Neural cell (in vitro differentiated cells): ENCODE measurements at regions not wholly inside any gene's neighbourhood (a gene's known extent, or its start where the extent isn't known, plus 50 kb on each side); places are given as distances from the start of the nearest gene placed in this dataset.
"Not testable (repeated sequence)": the region's sequence is repeated elsewhere in the genome, so short reads cannot be mapped to it uniquely, and the experiment has no call there.

Source experiments
- H2AFZ ChIP-seq: fragments of 200-600, 300-800 bp; sonication (generic), shearing (Covaris generic); 2 replicates; pipeline ENCODE4 v1.6.0; 2014; ENCODE audit warnings: low read depth, mild to moderate bottlenecking, antibody characterized with exemption, low read length, moderate library complexity
- H3F3A ChIP-seq: fragments of 200-600 bp; shearing (Covaris generic); 2 replicates; pipeline ENCODE4 v1.6.1; 2016; ENCODE audit warnings: mild to moderate bottlenecking, moderate library complexity, mixed read lengths, antibody characterized with exemption, low read length; ENCODE audit not compliant: insufficient read depth, poor library complexity, severe bottlenecking
- H3K27ac ChIP-seq: fragments of 200-600, 300-800 bp; sonication (generic), shearing (Covaris generic); 2 replicates; pipeline ENCODE4 v1.5.1; 2014; ENCODE audit warnings: mild to moderate bottlenecking, low read length, moderate library complexity
- H3K27me3 ChIP-seq: fragments of 300-800, 200-600 bp; sonication (generic), shearing (Covaris generic); 2 replicates; pipeline ENCODE4 v1.6.0; 2014; ENCODE audit warnings: mild to moderate bottlenecking, low read depth, low read length, moderate library complexity; ENCODE audit not compliant: insufficient read depth
- H3K36me3 ChIP-seq: fragments of 300-800, 200-600 bp; sonication (generic), shearing (Covaris generic); 2 replicates; pipeline ENCODE4 v1.5.1; 2014; ENCODE audit warnings: mild to moderate bottlenecking, antibody characterized with exemption, low read length, moderate library complexity; ENCODE audit not compliant: insufficient read depth
- H3K4me2 ChIP-seq: fragments of 300-800, 200-600 bp; sonication (generic), shearing (Covaris generic); 2 replicates; pipeline ENCODE4 v1.6.0; 2014; ENCODE audit warnings: mild to moderate bottlenecking, low read length
- H3K4me3 ChIP-seq: fragments of 300-800, 200-600 bp; sonication (generic), shearing (Covaris generic); 2 replicates; pipeline ENCODE4 v1.5.1; 2014; ENCODE audit warnings: mild to moderate bottlenecking, low read length, moderate library complexity
- H3K79me2 ChIP-seq: fragments of 200-600 bp; shearing (Covaris generic); replicated peaks from 2 replicates; pipeline ENCODE4 v1.6.0; 2014; ENCODE audit warnings: mild to moderate bottlenecking, low read length, moderate library complexity; ENCODE audit not compliant: insufficient read depth
- H3K9ac ChIP-seq: fragments of 300-800, 200-600 bp; sonication (generic), shearing (Covaris generic); 2 replicates; pipeline ENCODE4 v1.6.1; 2016; ENCODE audit warnings: mild to moderate bottlenecking, low read length, mixed read lengths
- H3K9me2 ChIP-seq: fragments of 200-600 bp; shearing (Covaris generic); 2 replicates; pipeline ENCODE4 v1.6.1; 2016; ENCODE audit warnings: mild to moderate bottlenecking, low read length, mixed read lengths; ENCODE audit not compliant: insufficient read depth
- H3K9me3 ChIP-seq: fragments of 200-600, 300-800 bp; sonication (generic), shearing (Covaris generic); 2 replicates; pipeline ENCODE4 v1.6.1; 2016; ENCODE audit warnings: mild to moderate bottlenecking, mixed run types, low read length, moderate library complexity, mixed read lengths
- H4K20me1 ChIP-seq: fragments of 200-600 bp; shearing (Covaris generic); 2 replicates; pipeline ENCODE4 v1.6.1; 2016; ENCODE audit warnings: mild to moderate bottlenecking, mixed run types; ENCODE audit not compliant: insufficient read depth
- EP300 ChIP-seq: fragments of 450-650 bp; conservative IDR thresholded peaks from 2 replicates; pipeline ENCODE4 v1.6.1; 2014; ENCODE audit warnings: antibody characterized with exemption, mild to moderate bottlenecking, moderate library complexity; ENCODE audit not compliant: poor library complexity, severe bottlenecking
- EZH2 ChIP-seq: fragments of 200-600, 300-800 bp; shearing (Covaris generic), sonication (generic); IDR thresholded peaks from 2 replicates; pipeline ENCODE4 v1.6.1; 2014; ENCODE audit warnings: antibody characterized with exemption, low read length, borderline replicate concordance, mild to moderate bottlenecking; ENCODE audit not compliant: insufficient read depth, poor library complexity, severe bottlenecking
- MXI1 ChIP-seq: fragments of 450-650 bp; conservative IDR thresholded peaks from 2 replicates; pipeline ENCODE4 v1.6.1; 2014; ENCODE audit warnings: antibody characterized with exemption, mild to moderate bottlenecking; ENCODE audit not compliant: poor library complexity, severe bottlenecking
- POLR2AphosphoS5 ChIP-seq: IDR thresholded peaks from 2 replicates; pipeline ENCODE4 v1.6.1; 2012
- RAD21 ChIP-seq: fragments of 450-650 bp; conservative IDR thresholded peaks from 2 replicates; pipeline ENCODE4 v1.6.1; 2014; ENCODE audit warnings: antibody characterized with exemption, mild to moderate bottlenecking, moderate library complexity
- SMC3 ChIP-seq: fragments of 450-650 bp; conservative IDR thresholded peaks from 2 replicates; pipeline ENCODE4 v1.6.1; 2014; ENCODE audit warnings: antibody characterized with exemption, mild to moderate bottlenecking, moderate library complexity; ENCODE audit not compliant: poor library complexity
- TAF1 ChIP-seq: IDR thresholded peaks from 2 replicates; pipeline ENCODE4 v1.6.1; 2012; ENCODE audit warnings: low read depth
- TF ChIP-seq, protein P1 (sequence below): IDR thresholded peaks from 2 replicates; pipeline ENCODE4 v1.6.1; 2012; ENCODE audit warnings: borderline replicate concordance
- TF ChIP-seq, protein P2 (sequence below): fragments of 450-650 bp; IDR thresholded peaks from 2 replicates; pipeline ENCODE4 v1.5.1; 2014; ENCODE audit warnings: antibody characterized with exemption, mild to moderate bottlenecking, moderate library complexity; ENCODE audit not compliant: poor library complexity, severe bottlenecking

DNA sequence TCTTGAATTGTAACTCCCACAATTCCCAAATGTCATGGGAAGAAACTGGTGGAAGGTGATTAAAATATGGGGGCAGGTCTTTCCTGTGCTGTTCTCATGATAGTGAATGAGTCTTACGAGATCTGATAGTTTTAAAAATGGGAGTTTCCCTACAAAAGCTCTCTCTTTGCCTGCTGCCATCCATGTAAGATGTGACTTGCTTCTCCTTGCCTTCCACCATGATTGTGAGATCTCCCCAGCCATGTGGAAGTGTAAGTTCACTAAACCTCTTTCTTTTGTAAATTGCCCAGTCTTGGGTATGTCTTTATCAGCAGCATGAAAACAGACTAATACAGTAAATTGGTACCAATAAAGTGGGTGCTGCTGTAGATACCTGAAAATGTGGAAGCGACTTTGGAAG lies 245.0 kb downstream of the PTGER3 start:
- not testable (repeated sequence) for H3K27me3 ChIP-seq, H2AFZ ChIP-seq, H3F3A ChIP-seq, H4K20me1 ChIP-seq, H3K27ac ChIP-seq, H3K4me2 ChIP-seq, H3K9me3 ChIP-seq, H3K9me2 ChIP-seq, H3K79me2 ChIP-seq, H3K36me3 ChIP-seq, H3K4me3 ChIP-seq, H3K9ac ChIP-seq

DNA sequence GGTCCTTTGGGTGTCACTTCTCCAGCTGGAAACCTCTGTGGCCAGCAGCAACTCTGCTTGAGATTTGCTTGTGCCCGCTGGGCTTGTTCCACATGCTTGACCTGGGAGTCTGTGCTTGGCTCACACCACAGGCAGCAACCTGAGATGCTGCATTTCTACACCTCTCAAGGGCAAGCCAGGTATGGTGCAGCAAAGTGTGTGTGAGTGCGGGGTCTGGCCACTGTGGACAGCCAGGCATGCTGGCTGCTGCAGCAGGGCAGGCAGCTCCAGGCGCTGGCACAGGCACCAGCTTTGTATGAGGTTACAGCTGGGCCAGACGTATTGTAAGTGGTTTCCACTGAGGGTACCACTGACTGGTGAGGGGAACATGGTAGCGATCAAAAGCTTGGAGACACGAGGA lies 242.0 kb downstream of the PTGER3 start:
- Histone ChIP-seq H2AFZ (no peak overlapping the region), H3K9me3 (peaks cover 3% of the 10 kb centered on the region), H3F3A (no peaks in the 10 kb centered on the region), H3K9me2 (no peaks in the 10 kb centered on the region), H3K36me3 (no peaks in the 10 kb centered on the region), H3K79me2 (no peaks in the 10 kb centered on the region), H3K27ac (no peak overlapping the region), H3K27me3 (no peaks in the 10 kb centered on the region), H3K4me2 (no peak overlapping the region), H3K9ac (no peak overlapping the region), H3K4me3 (no peak overlapping the region), H4K20me1 (no peaks in the 10 kb centered on the region)
- TF ChIP-seq TAF1, result no peak
- no peak for TF ChIP-seq RAD21
- no peak for TF ChIP-seq POLR2AphosphoS5
- TF ChIP-seq EZH2, result no peak
- TF ChIP-seq MXI1, result no peak
- TF ChIP-seq, protein P1, sequence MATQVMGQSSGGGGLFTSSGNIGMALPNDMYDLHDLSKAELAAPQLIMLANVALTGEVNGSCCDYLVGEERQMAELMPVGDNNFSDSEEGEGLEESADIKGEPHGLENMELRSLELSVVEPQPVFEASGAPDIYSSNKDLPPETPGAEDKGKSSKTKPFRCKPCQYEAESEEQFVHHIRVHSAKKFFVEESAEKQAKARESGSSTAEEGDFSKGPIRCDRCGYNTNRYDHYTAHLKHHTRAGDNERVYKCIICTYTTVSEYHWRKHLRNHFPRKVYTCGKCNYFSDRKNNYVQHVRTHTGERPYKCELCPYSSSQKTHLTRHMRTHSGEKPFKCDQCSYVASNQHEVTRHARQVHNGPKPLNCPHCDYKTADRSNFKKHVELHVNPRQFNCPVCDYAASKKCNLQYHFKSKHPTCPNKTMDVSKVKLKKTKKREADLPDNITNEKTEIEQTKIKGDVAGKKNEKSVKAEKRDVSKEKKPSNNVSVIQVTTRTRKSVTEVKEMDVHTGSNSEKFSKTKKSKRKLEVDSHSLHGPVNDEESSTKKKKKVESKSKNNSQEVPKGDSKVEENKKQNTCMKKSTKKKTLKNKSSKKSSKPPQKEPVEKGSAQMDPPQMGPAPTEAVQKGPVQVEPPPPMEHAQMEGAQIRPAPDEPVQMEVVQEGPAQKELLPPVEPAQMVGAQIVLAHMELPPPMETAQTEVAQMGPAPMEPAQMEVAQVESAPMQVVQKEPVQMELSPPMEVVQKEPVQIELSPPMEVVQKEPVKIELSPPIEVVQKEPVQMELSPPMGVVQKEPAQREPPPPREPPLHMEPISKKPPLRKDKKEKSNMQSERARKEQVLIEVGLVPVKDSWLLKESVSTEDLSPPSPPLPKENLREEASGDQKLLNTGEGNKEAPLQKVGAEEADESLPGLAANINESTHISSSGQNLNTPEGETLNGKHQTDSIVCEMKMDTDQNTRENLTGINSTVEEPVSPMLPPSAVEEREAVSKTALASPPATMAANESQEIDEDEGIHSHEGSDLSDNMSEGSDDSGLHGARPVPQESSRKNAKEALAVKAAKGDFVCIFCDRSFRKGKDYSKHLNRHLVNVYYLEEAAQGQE, result no peak
- no peak for TF ChIP-seq SMC3

DNA sequence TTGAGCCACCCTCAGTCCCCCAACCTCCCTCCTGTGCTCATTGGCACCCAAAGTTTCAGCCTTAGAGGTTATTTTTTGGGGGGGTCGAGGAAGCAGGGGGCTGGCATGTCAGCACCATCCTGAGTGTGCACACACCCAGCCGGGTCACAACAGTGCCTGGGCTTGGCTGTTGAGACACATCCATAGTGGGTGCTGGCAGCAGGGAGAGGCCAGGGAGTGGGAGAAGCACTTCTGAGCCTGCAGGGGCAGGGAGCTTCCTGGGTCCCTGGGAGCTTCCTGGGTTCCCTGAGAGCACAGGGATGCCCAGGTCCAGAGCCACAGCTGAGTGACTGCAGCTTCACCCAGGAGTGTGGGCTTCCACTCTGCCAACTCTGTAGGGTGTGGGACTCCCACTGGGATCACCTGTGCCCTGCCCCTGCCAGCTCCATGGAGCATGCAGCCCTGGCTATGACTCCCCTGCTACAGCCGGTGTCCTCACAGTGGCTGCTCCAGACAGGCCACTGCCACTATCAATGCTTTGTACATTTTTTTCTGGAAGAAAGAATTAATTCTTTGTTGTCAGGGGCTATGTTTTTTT lies 240.4 kb downstream of the PTGER3 start:
- H3K4me3 ChIP-seq, result no peak overlapping the region
- no peaks in the 10 kb centered on the region for H3K9me3 ChIP-seq
- no peaks in the 10 kb centered on the region for H3K79me2 ChIP-seq
- H3K9ac ChIP-seq, result no peak overlapping the region
- H3K36me3 ChIP-seq, result no peaks in the 10 kb centered on the region
- no peaks in the 10 kb centered on the region for H4K20me1 ChIP-seq
- H3K27me3 ChIP-seq, result no peaks in the 10 kb centered on the region
- no peak overlapping the region for H3K4me2 ChIP-seq
- H3F3A ChIP-seq, result no peaks in the 10 kb centered on the region
- TF ChIP-seq EP300 (no peak), MXI1 (no peak), SMC3 (no peak), EZH2 (no peak)
- TF ChIP-seq, protein P2, sequence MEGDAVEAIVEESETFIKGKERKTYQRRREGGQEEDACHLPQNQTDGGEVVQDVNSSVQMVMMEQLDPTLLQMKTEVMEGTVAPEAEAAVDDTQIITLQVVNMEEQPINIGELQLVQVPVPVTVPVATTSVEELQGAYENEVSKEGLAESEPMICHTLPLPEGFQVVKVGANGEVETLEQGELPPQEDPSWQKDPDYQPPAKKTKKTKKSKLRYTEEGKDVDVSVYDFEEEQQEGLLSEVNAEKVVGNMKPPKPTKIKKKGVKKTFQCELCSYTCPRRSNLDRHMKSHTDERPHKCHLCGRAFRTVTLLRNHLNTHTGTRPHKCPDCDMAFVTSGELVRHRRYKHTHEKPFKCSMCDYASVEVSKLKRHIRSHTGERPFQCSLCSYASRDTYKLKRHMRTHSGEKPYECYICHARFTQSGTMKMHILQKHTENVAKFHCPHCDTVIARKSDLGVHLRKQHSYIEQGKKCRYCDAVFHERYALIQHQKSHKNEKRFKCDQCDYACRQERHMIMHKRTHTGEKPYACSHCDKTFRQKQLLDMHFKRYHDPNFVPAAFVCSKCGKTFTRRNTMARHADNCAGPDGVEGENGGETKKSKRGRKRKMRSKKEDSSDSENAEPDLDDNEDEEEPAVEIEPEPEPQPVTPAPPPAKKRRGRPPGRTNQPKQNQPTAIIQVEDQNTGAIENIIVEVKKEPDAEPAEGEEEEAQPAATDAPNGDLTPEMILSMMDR, result no peak
- TF ChIP-seq, protein P1, result no peak
- H2AFZ ChIP-seq, result no peak overlapping the region
- no peaks in the 10 kb centered on the region for H3K9me2 ChIP-seq
- no peak overlapping the region for H3K27ac ChIP-seq
